ENCODE measurements at regions not wholly inside any gene's neighbourhood (a gene's known extent, or its start where the extent isn't known, plus 50 kb on each side); places are given as distances from the start of the nearest gene placed in this dataset.
"Not testable (repeated sequence)": the region's sequence is repeated elsewhere in the genome, so short reads cannot be mapped to it uniquely, and the experiment has no call there.

GRCh38 chr4:162874748-162875147, 291.9 kb downstream of the NAF1 start:
- DNase-seq (ENCODE audit: insufficient read length) (no peak), FAIRE-seq (no peak)
- TF ChIP-seq POLR2AphosphoS5 (IDR thresholded peaks at IDR 0.05; ENCODE audit: low read depth, low read length) (no peak), TAF1 (IDR thresholded peaks at IDR 0.05; ENCODE audit: borderline replicate concordance, low read depth, low read length) (no peak), POLR2A (IDR thresholded peaks at IDR 0.05; ENCODE audit: low read depth, low read length) (no peak)

- no peak for TF ChIP-seq TAF1 (IDR thresholded peaks at IDR 0.05; ENCODE audit: borderline replicate concordance, low read depth, low read length)
- no peak for TF ChIP-seq POLR2A (IDR thresholded peaks at IDR 0.05; ENCODE audit: low read depth, low read length)
- no peak for TF ChIP-seq POLR2AphosphoS5 (IDR thresholded peaks at IDR 0.05; ENCODE audit: low read depth, low read length)
- DNase-seq (ENCODE audit: insufficient read length) = no peak
- FAIRE-seq = no peak
These were observed 294.7 kb downstream of the NAF1 start for GRCh38 chr4:162871990-162872389.

- FAIRE-seq = no peak
- DNase-seq (ENCODE audit: insufficient read length) = no peak
- TF ChIP-seq POLR2AphosphoS5 (IDR thresholded peaks at IDR 0.05; ENCODE audit: low read depth, low read length) = no peak
- no peak for TF ChIP-seq TAF1 (IDR thresholded peaks at IDR 0.05; ENCODE audit: borderline replicate concordance, low read depth, low read length)
- no peak for TF ChIP-seq POLR2A (IDR thresholded peaks at IDR 0.05; ENCODE audit: low read depth, low read length)
These were observed 297.5 kb downstream of the NAF1 start for GRCh38 chr4:162869157-162869556.

- DNase-seq (ENCODE audit: insufficient read length) (no peak), FAIRE-seq (no peak)
- TF ChIP-seq POLR2A (IDR thresholded peaks at IDR 0.05; ENCODE audit: low read depth, low read length) = no peak
- TF ChIP-seq TAF1 (IDR thresholded peaks at IDR 0.05; ENCODE audit: borderline replicate concordance, low read depth, low read length) = no peak
- no peak for TF ChIP-seq POLR2AphosphoS5 (IDR thresholded peaks at IDR 0.05; ENCODE audit: low read depth, low read length)
These were observed 300.1 kb downstream of the NAF1 start for GRCh38 chr4:162866565-162866964.

GRCh38 chr4:162865102-162865501, 301.6 kb downstream of the NAF1 start:
- no peak for FAIRE-seq
- no peak for DNase-seq (ENCODE audit: insufficient read length)
- no peak for TF ChIP-seq TAF1 (IDR thresholded peaks at IDR 0.05; ENCODE audit: borderline replicate concordance, low read depth, low read length)
- TF ChIP-seq POLR2AphosphoS5 (IDR thresholded peaks at IDR 0.05; ENCODE audit: low read depth, low read length) = no peak
- TF ChIP-seq POLR2A (IDR thresholded peaks at IDR 0.05; ENCODE audit: low read depth, low read length) = no peak

- TF ChIP-seq POLR2AphosphoS5 (IDR thresholded peaks at IDR 0.05; ENCODE audit: low read depth, low read length) = no peak
- no peak for TF ChIP-seq TAF1 (IDR thresholded peaks at IDR 0.05; ENCODE audit: borderline replicate concordance, low read depth, low read length)
- TF ChIP-seq POLR2A (IDR thresholded peaks at IDR 0.05; ENCODE audit: low read depth, low read length) = no peak
- FAIRE-seq (no peak), DNase-seq (ENCODE audit: insufficient read length) (no peak)
These were observed 312.9 kb downstream of the NAF1 start for GRCh38 chr4:162853788-162854187.

- no peak for DNase-seq (ENCODE audit: insufficient read length)
- no peak for TF ChIP-seq POLR2AphosphoS5 (IDR thresholded peaks at IDR 0.05; ENCODE audit: low read depth, low read length)
- no peak for TF ChIP-seq TAF1 (IDR thresholded peaks at IDR 0.05; ENCODE audit: borderline replicate concordance, low read depth, low read length)
- TF ChIP-seq POLR2A (IDR thresholded peaks at IDR 0.05; ENCODE audit: low read depth, low read length) = no peak
- FAIRE-seq = no peak
These were observed 314.0 kb downstream of the NAF1 start for GRCh38 chr4:162852642-162853041.

GRCh38 chr4:162851241-162851758, 315.4 kb downstream of the NAF1 start:
- FAIRE-seq = peak; percentile 9
- DNase-seq (ENCODE audit: insufficient read length) = not testable (repeated sequence)

- DNase-seq (ENCODE audit: insufficient read length) (no peak), FAIRE-seq (no peak)
- TF ChIP-seq TAF1 (IDR thresholded peaks at IDR 0.05; ENCODE audit: borderline replicate concordance, low read depth, low read length) = no peak
- no peak for TF ChIP-seq POLR2AphosphoS5 (IDR thresholded peaks at IDR 0.05; ENCODE audit: low read depth, low read length)
- no peak for TF ChIP-seq POLR2A (IDR thresholded peaks at IDR 0.05; ENCODE audit: low read depth, low read length)
These were observed 316.8 kb downstream of the NAF1 start for GRCh38 chr4:162849937-162850336.

- DNase-seq (ENCODE audit: insufficient read length) (no peak), FAIRE-seq (no peak)
- no peak for TF ChIP-seq POLR2AphosphoS5 (IDR thresholded peaks at IDR 0.05; ENCODE audit: low read depth, low read length)
- no peak for TF ChIP-seq POLR2A (IDR thresholded peaks at IDR 0.05; ENCODE audit: low read depth, low read length)
- no peak for TF ChIP-seq TAF1 (IDR thresholded peaks at IDR 0.05; ENCODE audit: borderline replicate concordance, low read depth, low read length)
These were observed 318.6 kb downstream of the NAF1 start for GRCh38 chr4:162847945-162848549.

GRCh38 chr4:162841753-162842152, 324.9 kb downstream of the NAF1 start:
- DNase-seq (ENCODE audit: insufficient read length) (no peak), FAIRE-seq (no peak)
- TF ChIP-seq TAF1 (IDR thresholded peaks at IDR 0.05; ENCODE audit: borderline replicate concordance, low read depth, low read length) (no peak), POLR2AphosphoS5 (IDR thresholded peaks at IDR 0.05; ENCODE audit: low read depth, low read length) (no peak), POLR2A (IDR thresholded peaks at IDR 0.05; ENCODE audit: low read depth, low read length) (no peak)

GRCh38 chr4:162839814-162840213, 326.9 kb downstream of the NAF1 start:
- DNase-seq (ENCODE audit: insufficient read length) (no peak), FAIRE-seq (no peak)
- TF ChIP-seq POLR2AphosphoS5 (IDR thresholded peaks at IDR 0.05; ENCODE audit: low read depth, low read length) (no peak), TAF1 (IDR thresholded peaks at IDR 0.05; ENCODE audit: borderline replicate concordance, low read depth, low read length) (no peak), POLR2A (IDR thresholded peaks at IDR 0.05; ENCODE audit: low read depth, low read length) (no peak)
